AG04449 (cell line): ENCODE measurements at regions not wholly inside any gene's neighbourhood (a gene's known extent, or its start where the extent isn't known, plus 50 kb on each side); places are given as distances from the start of the nearest gene placed in this dataset.

Source experiments
- CTCF ChIA-PET: fragments of 350-600 bp; formaldehyde crosslinking; extraction: SDS; loops from one replicate; lab custom pipeline; 2021; ENCODE audit warnings: antibody characterized with exemption; lab: Yijun Ruan, JAX
- POLR2A ChIA-PET: fragments of 400-600, 350-600 bp; formaldehyde crosslinking; extraction: SDS; loops from one replicate; lab custom pipeline; 2020; ENCODE audit warnings: antibody characterized with exemption, inconsistent platforms; lab: Yijun Ruan, JAX
- DNase-seq: peaks from one replicate; pipeline ENCODE4 v3.0.0-alpha.2; 2010; ENCODE audit warnings: low read depth, low spot score
- H3K4me3 ChIP-seq: 2 replicates; pipeline ENCODE4 v1.5.1; 2011; ENCODE audit warnings: low read depth, mild to moderate bottlenecking, control low read depth, low read length
- TF ChIP-seq, protein P1 (sequence below): IDR thresholded peaks from one replicate; pipeline ENCODE4 v1.5.1; 2011; ENCODE audit warnings: mild to moderate bottlenecking, moderate library complexity, low read length, control low read depth, inconsistent platforms; ENCODE audit not compliant: insufficient read depth; ENCODE audit errors: missing control alignments

DNA sequence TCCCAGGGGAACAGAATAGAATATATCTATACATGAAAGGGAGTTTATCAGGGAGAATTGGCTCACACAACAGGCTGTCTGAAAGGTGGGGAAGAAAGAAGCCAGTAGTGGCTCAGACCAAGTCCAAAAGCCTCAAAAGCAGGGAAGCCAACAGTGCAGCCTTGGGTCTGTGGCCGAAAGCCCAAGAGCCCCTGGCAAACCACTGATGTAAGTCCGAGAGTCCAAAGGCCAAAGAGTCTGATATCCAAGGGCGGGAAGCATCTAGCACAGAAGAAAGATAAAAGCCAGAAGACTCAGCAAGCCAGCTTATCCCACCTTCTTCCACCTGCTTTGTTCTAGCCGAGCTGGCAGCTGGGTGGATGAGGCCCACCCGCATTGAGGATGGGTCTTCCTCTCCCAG is 172.5 kb downstream of the CCDC71L start:
- TF ChIP-seq, protein P1, sequence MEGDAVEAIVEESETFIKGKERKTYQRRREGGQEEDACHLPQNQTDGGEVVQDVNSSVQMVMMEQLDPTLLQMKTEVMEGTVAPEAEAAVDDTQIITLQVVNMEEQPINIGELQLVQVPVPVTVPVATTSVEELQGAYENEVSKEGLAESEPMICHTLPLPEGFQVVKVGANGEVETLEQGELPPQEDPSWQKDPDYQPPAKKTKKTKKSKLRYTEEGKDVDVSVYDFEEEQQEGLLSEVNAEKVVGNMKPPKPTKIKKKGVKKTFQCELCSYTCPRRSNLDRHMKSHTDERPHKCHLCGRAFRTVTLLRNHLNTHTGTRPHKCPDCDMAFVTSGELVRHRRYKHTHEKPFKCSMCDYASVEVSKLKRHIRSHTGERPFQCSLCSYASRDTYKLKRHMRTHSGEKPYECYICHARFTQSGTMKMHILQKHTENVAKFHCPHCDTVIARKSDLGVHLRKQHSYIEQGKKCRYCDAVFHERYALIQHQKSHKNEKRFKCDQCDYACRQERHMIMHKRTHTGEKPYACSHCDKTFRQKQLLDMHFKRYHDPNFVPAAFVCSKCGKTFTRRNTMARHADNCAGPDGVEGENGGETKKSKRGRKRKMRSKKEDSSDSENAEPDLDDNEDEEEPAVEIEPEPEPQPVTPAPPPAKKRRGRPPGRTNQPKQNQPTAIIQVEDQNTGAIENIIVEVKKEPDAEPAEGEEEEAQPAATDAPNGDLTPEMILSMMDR, result no peak
- DNase-seq, result no peak
- ChIA-PET CTCF (interaction anchor here (0.8 kb wide), 1 partner anchor 334 kb away, joined by 4 read pairs; no protein-coding TSS in a partner anchor), POLR2A (no interaction called here)
- H3K4me3 ChIP-seq, result no peak overlapping the region

DNA sequence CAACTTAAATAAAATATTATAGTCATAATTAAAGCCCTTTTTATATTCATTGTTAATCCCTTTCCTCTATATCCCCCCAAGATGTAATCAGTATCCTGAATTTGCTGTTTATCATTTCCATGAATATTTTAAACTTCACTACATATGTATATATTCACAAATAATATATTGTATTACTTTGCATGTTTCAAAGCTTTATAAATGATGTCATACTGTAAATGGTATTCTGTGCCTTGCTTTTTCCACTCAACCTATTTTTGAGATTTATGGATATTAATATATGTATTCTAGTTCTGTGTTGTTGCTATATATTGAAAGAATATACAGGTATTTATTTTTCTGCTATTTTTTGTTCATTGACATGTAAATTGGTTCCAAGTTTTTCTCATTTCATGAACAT is 173.1 kb downstream of the CCDC71L start:
- no peak for DNase-seq
- no peak overlapping the region for H3K4me3 ChIP-seq
- TF ChIP-seq, protein P1, result no peak
- POLR2A ChIA-PET, result no interaction called here
- CTCF ChIA-PET, result no interaction called here

DNA sequence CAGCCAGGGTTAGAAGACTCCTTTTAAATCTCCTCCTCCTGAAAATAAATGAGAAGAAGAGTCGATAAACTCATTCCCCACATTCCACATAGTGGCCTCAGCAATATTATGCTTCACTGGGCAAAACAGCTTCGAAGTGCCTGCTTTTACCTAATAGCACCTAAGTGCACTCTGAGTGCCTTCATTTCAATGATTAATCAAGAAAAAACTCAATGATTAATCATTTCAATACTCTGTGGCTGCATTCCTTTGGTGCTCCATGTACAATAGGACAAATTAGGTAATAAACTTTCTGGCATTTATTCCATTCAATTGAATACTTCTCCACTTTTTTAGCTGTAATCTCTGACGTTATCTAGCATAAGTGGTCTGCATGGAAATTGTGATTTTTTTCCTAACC is 174.6 kb downstream of the CCDC71L start:
- ChIA-PET CTCF (interaction anchor here (1.0 to 1.6 kb wide), 4 partner anchors 53 to 308 kb away, joined by 3 to 6 read pairs (median 4); partner anchors contain the start of gene CCDC71L), POLR2A (interaction anchor here (1.8 kb wide), 1 partner anchor 202 kb away, joined by 4 read pairs; the partner anchor contains the start of gene NAMPT)
- no peak overlapping the region for H3K4me3 ChIP-seq
- TF ChIP-seq, protein P1, result no peak
- DNase-seq, result no peak

DNA sequence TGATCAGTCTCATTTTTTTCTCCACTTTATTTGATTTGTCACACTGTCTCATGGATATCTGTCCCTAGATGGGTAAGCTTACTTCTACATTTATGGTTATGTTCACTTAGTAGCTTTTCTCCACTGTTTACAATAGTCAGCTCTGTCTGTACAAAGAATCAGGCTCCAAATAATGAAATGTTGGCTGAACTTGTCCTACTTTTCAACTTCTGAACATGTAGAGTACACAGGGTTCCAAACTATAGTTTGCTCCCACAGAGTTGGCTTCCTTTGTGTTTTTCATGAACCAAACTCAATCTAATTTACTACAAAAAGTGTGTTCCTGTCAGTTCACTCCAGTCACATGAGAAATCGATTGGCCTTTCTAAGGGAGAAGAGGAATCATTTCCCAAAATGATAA is 175.0 kb downstream of the CCDC71L start:
- CTCF ChIA-PET, result interaction anchor here (0.9 to 1.6 kb wide), 6 partner anchors 54 to 332 kb away, joined by 3 to 6 read pairs (median 4); partner anchors contain the start of gene CCDC71L
- no peak overlapping the region for H3K4me3 ChIP-seq
- TF ChIP-seq, protein P1, result no peak
- POLR2A ChIA-PET, result interaction anchor here (1.8 kb wide), 1 partner anchor 201 kb away, joined by 4 read pairs; the partner anchor contains the start of gene NAMPT
- no peak for DNase-seq

DNA sequence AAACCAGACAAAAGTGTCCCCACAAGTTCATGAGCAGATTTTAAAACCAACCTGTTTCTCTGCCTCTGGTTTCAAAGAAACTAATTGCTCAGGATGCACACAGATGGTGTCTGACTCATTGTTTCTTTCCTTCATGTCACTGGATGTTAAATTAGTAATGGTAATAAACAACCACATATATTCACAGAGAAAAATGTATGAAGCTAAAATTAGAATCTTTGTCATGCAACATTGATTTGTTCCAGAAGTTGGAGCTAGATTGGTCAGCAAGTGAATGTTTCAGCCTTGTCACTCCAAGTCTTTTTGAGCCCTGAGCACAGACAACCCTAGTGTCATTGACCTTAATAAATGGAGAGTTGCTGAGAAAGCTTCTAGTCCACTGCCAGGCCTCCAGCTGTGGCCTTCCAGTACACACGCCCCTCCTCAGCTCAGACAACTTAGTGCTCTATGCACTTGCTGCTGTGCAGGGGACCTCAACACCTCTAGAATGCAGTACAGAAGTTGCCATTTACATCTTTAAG is 175.9 kb downstream of the CCDC71L start:
- no peak overlapping the region for H3K4me3 ChIP-seq
- ChIA-PET CTCF (interaction anchor here (0.9 to 1.9 kb wide), 11 partner anchors 20 to 331 kb away, joined by 3 to 7 read pairs (median 5); no protein-coding TSS in a partner anchor), POLR2A (interaction anchor here (0.6 to 1.8 kb wide), 4 partner anchors 15 to 200 kb away, joined by 3 to 4 read pairs (median 4); partner anchors contain the start of gene NAMPT)
- TF ChIP-seq, protein P1, result no peak
- peak; percentile 59 for DNase-seq

DNA sequence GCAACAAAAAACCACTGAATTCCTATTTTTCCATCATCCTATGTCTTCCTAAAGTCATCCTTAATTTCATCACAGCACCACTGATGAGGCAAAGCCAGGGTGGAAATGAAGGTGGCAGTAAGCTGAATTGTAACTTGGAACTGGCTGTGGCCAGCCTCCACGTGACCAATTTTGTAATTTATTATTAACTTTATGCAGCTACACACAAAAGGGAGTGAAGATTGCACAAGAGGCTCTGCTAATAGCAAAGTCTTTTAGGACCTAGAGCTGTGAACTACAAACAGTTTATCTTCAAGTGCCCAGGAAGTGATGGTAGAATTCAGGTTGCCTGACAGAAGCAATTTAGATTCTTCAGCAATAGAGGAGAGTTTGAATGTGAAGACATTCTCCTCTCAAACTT is 176.4 kb downstream of the CCDC71L start:
- no peak for DNase-seq
- ChIA-PET CTCF (interaction anchor here (0.9 to 1.9 kb wide), 10 partner anchors 20 to 331 kb away, joined by 3 to 7 read pairs (median 5); no protein-coding TSS in a partner anchor), POLR2A (interaction anchor here (0.9 to 1.8 kb wide), 3 partner anchors 60 to 200 kb away, joined by 3 to 4 read pairs (median 4); partner anchors contain the start of gene NAMPT)
- no peak overlapping the region for H3K4me3 ChIP-seq
- TF ChIP-seq, protein P1, result no peak
